ENCODE measurements at regions not wholly inside any gene's neighbourhood (a gene's known extent, or its start where the extent isn't known, plus 50 kb on each side); places are given as distances from the start of the nearest gene placed in this dataset.

DNA sequence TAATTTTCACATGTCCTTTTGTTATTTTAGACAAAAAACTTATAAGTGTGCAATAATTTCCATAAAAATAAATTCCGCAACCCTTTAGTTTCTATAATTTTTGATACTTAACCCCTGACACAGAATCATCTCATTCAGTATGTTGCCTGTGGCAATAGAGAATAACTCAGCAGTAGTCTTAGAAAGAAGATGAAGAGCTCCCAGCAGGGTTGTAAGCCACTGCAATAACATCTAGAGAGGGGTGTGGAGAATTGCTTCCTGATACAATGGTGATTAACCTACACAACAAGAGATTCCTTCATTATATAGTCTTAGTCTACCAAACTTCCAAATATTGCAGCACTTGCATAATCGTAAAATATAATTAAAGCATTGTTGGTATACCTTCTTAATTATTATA, 118.9 kb downstream of the TMX3 start:
- Histone ChIP-seq H3K27ac (ENCODE audit: poor library complexity, severe bottlenecking) (no peak overlapping the region), H3K36me3 (ENCODE audit: low read depth) (no peaks in the 10 kb centered on the region), H3K9me3 (ENCODE audit: severe bottlenecking) (no peaks in the 10 kb centered on the region), H3K27me3 (ENCODE audit: insufficient read depth, poor library complexity, severe bottlenecking) (no peaks in the 10 kb centered on the region), H3K4me1 (ENCODE audit: insufficient read depth, poor library complexity, severe bottlenecking) (no peaks in the 10 kb centered on the region), H3K4me3 (ENCODE audit: severe bottlenecking) (no peak overlapping the region)
- no peak for DNase-seq (ENCODE audit: low spot score)
- ATAC-seq (ENCODE audit: low read depth), result no peak
- TF ChIP-seq, protein P1, sequence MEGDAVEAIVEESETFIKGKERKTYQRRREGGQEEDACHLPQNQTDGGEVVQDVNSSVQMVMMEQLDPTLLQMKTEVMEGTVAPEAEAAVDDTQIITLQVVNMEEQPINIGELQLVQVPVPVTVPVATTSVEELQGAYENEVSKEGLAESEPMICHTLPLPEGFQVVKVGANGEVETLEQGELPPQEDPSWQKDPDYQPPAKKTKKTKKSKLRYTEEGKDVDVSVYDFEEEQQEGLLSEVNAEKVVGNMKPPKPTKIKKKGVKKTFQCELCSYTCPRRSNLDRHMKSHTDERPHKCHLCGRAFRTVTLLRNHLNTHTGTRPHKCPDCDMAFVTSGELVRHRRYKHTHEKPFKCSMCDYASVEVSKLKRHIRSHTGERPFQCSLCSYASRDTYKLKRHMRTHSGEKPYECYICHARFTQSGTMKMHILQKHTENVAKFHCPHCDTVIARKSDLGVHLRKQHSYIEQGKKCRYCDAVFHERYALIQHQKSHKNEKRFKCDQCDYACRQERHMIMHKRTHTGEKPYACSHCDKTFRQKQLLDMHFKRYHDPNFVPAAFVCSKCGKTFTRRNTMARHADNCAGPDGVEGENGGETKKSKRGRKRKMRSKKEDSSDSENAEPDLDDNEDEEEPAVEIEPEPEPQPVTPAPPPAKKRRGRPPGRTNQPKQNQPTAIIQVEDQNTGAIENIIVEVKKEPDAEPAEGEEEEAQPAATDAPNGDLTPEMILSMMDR (IDR thresholded peaks at IDR 0.05; ENCODE audit: poor library complexity, severe bottlenecking), result no peak

DNA sequence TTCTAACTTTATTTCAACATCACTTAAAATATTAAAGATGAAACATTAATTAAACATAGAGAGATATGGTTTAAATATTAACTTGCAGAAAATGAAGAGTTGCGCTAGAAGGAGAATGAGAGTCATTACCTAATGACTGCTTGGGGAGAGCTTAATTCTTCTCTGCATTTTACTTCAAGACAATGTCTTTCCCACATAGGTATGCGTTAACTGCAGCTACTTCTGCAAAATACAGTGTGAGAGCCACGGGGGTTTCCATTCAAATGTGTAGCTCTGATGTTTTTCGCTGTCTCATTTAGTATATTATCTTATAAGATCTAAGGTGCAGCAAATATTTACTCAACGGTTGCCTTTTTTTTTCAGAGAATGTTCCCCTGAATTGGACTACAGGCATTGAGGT, 126.7 kb downstream of the TMX3 start:
- Histone ChIP-seq H3K4me1 (ENCODE audit: insufficient read depth, poor library complexity, severe bottlenecking) (no peaks in the 10 kb centered on the region), H3K27ac (ENCODE audit: poor library complexity, severe bottlenecking) (no peak overlapping the region), H3K36me3 (ENCODE audit: low read depth) (no peaks in the 10 kb centered on the region), H3K27me3 (ENCODE audit: insufficient read depth, poor library complexity, severe bottlenecking) (no peaks in the 10 kb centered on the region), H3K4me3 (ENCODE audit: severe bottlenecking) (no peak overlapping the region), H3K9me3 (ENCODE audit: severe bottlenecking) (no peaks in the 10 kb centered on the region)
- DNase-seq (ENCODE audit: low spot score) (no peak), ATAC-seq (ENCODE audit: low read depth) (no peak)
- TF ChIP-seq, protein P1 (IDR thresholded peaks at IDR 0.05; ENCODE audit: poor library complexity, severe bottlenecking), result no peak

DNA sequence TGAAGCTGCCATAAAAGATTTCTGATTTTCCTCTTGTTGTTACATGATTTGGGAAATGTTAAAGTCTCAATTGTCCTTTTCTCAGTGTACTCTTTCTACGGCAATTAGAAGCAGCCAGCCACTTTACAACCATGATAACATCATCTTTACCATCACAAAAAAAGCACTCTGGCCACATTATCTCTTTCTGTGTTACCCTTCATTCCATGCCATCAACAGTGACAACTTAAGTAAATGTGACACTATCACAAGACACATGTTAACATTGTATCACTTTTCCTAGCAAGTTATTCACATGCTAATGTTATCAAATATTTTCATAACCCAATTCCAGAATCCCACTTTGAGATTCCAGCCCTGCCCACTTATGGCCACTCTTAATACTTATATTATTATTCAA, 131.2 kb downstream of the TMX3 start:
- ATAC-seq (ENCODE audit: low read depth) (no peak), DNase-seq (ENCODE audit: low spot score) (no peak)
- Histone ChIP-seq H3K36me3 (ENCODE audit: low read depth) (no peaks in the 10 kb centered on the region), H3K27me3 (ENCODE audit: insufficient read depth, poor library complexity, severe bottlenecking) (no peaks in the 10 kb centered on the region), H3K4me3 (ENCODE audit: severe bottlenecking) (no peak overlapping the region), H3K4me1 (ENCODE audit: insufficient read depth, poor library complexity, severe bottlenecking) (no peaks in the 10 kb centered on the region), H3K9me3 (ENCODE audit: severe bottlenecking) (no peaks in the 10 kb centered on the region), H3K27ac (ENCODE audit: poor library complexity, severe bottlenecking) (no peak overlapping the region)
- TF ChIP-seq, protein P1 (IDR thresholded peaks at IDR 0.05; ENCODE audit: poor library complexity, severe bottlenecking), result no peak

DNA sequence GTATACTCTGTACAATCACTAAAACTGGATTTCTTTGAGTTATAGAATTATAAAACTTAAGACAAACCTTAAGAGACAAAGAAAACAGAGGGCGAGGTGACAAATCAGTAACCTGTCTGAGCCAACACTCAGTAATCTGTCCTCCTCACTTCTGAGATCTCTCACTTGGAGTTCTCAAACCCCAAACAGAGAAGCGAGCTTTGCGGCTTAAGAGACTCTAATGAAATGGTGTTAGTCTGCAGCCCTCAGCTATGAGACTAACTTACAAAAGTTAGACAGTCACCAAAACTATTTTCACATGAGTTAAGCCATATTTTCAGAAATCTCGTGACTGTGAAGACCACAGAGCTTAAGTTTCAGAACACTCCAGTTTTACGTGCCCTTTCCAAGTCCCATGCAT, 140.6 kb downstream of the TMX3 start:
- no peaks in the 10 kb centered on the region for H3K9me3 ChIP-seq (ENCODE audit: severe bottlenecking)
- ATAC-seq (ENCODE audit: low read depth) (no peak), DNase-seq (ENCODE audit: low spot score) (no peak)
- H3K4me1 ChIP-seq (ENCODE audit: insufficient read depth, poor library complexity, severe bottlenecking), result no peaks in the 10 kb centered on the region
- TF ChIP-seq, protein P1 (IDR thresholded peaks at IDR 0.05; ENCODE audit: poor library complexity, severe bottlenecking), result no peak
- H3K27me3 ChIP-seq (ENCODE audit: insufficient read depth, poor library complexity, severe bottlenecking), result no peaks in the 10 kb centered on the region
- H3K4me3 ChIP-seq (ENCODE audit: severe bottlenecking), result no peak overlapping the region
- H3K27ac ChIP-seq (ENCODE audit: poor library complexity, severe bottlenecking), result no peak overlapping the region
- H3K36me3 ChIP-seq (ENCODE audit: low read depth), result no peaks in the 10 kb centered on the region

DNA sequence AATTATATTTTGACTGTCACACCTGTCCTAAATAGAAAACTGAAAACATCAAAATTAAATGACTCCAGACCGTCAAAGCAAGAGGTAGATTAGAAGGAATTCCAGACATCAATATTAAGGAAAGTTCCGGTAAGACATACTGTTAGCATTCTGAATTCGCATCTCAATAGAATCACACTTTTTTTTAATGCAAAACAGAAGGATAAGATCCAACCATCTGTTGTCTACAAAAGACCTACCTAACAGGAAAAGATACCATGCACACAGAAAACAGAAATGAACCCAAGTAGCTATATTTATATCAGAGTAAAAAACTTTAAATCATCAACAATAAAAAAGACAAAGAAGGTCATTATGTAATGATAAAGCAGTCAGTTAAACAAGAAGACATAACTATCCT, 145.0 kb downstream of the TMX3 start:
- Histone ChIP-seq H3K9me3 (ENCODE audit: severe bottlenecking) (no peaks in the 10 kb centered on the region), H3K36me3 (ENCODE audit: low read depth) (no peaks in the 10 kb centered on the region), H3K27me3 (ENCODE audit: insufficient read depth, poor library complexity, severe bottlenecking) (no peaks in the 10 kb centered on the region), H3K4me3 (ENCODE audit: severe bottlenecking) (no peak overlapping the region), H3K4me1 (ENCODE audit: insufficient read depth, poor library complexity, severe bottlenecking) (no peaks in the 10 kb centered on the region), H3K27ac (ENCODE audit: poor library complexity, severe bottlenecking) (no peak overlapping the region)
- TF ChIP-seq, protein P1 (IDR thresholded peaks at IDR 0.05; ENCODE audit: poor library complexity, severe bottlenecking), result no peak
- no peak for DNase-seq (ENCODE audit: low spot score)
- no peak for ATAC-seq (ENCODE audit: low read depth)

All from RWPE2 (cell line).